ENCODE measurements at regions not wholly inside any gene's neighbourhood (a gene's known extent, or its start where the extent isn't known, plus 50 kb on each side); places are given as distances from the start of the nearest gene placed in this dataset.
"Not testable (repeated sequence)": the region's sequence is repeated elsewhere in the genome, so short reads cannot be mapped to it uniquely, and the experiment has no call there.

- no peak for DNase-seq (ENCODE audit: low spot score)
These were observed 102.0 kb downstream of the HNMT start for GRCh38 chr2:138066139-138066806.

GRCh38 chr2:138066841-138067240 lies 102.6 kb downstream of the HNMT start:
- no peak for DNase-seq (ENCODE audit: low spot score)

- DNase-seq (ENCODE audit: low spot score): not testable (repeated sequence)
These were observed 104.4 kb downstream of the HNMT start for GRCh38 chr2:138068669-138069068.

GRCh38 chr2:138071042-138071719 lies 106.9 kb downstream of the HNMT start:
- not testable (repeated sequence) for DNase-seq (ENCODE audit: low spot score)

GRCh38 chr2:138071720-138072719 lies 107.7 kb downstream of the HNMT start:
- DNase-seq (ENCODE audit: low spot score): no peak

GRCh38 chr2:138078153-138078552 lies 113.9 kb downstream of the HNMT start:
- no peak for DNase-seq (ENCODE audit: low spot score)

- no peak for DNase-seq (ENCODE audit: low spot score)
These were observed 115.7 kb downstream of the HNMT start for GRCh38 chr2:138079976-138080375.

- DNase-seq (ENCODE audit: low spot score): no peak
These were observed 117.2 kb downstream of the HNMT start for GRCh38 chr2:138081225-138082073.

GRCh38 chr2:138084206-138084605 lies 119.9 kb downstream of the HNMT start:
- DNase-seq (ENCODE audit: low spot score): no peak

GRCh38 chr2:138085441-138085840 lies 121.2 kb downstream of the HNMT start:
- not testable (repeated sequence) for DNase-seq (ENCODE audit: low spot score)

- no peak for DNase-seq (ENCODE audit: low spot score)
These were observed 122.3 kb downstream of the HNMT start for GRCh38 chr2:138086576-138086975.

GRCh38 chr2:138087751-138088593 lies 123.7 kb downstream of the HNMT start:
- DNase-seq (ENCODE audit: low spot score): no peak

- DNase-seq (ENCODE audit: low spot score): peak; percentile 14
These were observed 126.1 kb downstream of the HNMT start for GRCh38 chr2:138090330-138090729.

GRCh38 chr2:138093455-138093854 lies 129.2 kb downstream of the HNMT start:
- no peak for DNase-seq (ENCODE audit: low spot score)

GRCh38 chr2:138094031-138094430 lies 129.8 kb downstream of the HNMT start:
- DNase-seq (ENCODE audit: low spot score): no peak

- no peak for DNase-seq (ENCODE audit: low spot score)
These were observed 131.1 kb downstream of the HNMT start for GRCh38 chr2:138095336-138095735.

- DNase-seq (ENCODE audit: low spot score): not testable (repeated sequence)
These were observed 135.0 kb downstream of the HNMT start for GRCh38 chr2:138099288-138099687.

- DNase-seq (ENCODE audit: low spot score): no peak
These were observed 137.4 kb downstream of the HNMT start for GRCh38 chr2:138101718-138102117.

- no peak for DNase-seq (ENCODE audit: low spot score)
These were observed 138.4 kb downstream of the HNMT start for GRCh38 chr2:138102664-138103063.

GRCh38 chr2:138103156-138103555 lies 138.9 kb downstream of the HNMT start:
- DNase-seq (ENCODE audit: low spot score): no peak

- no peak for DNase-seq (ENCODE audit: low spot score)
These were observed 139.8 kb downstream of the HNMT start for GRCh38 chr2:138104071-138104470.

Measured in hematopoietic multipotent progenitor cell treated with erythropoietin and hydrocortisone succinate and interleukin-3 and kit ligand, for 15 days (in vitro differentiated cells).